ENCODE measurements at regions not wholly inside any gene's neighbourhood (a gene's known extent, or its start where the extent isn't known, plus 50 kb on each side); places are given as distances from the start of the nearest gene placed in this dataset.

DNA sequence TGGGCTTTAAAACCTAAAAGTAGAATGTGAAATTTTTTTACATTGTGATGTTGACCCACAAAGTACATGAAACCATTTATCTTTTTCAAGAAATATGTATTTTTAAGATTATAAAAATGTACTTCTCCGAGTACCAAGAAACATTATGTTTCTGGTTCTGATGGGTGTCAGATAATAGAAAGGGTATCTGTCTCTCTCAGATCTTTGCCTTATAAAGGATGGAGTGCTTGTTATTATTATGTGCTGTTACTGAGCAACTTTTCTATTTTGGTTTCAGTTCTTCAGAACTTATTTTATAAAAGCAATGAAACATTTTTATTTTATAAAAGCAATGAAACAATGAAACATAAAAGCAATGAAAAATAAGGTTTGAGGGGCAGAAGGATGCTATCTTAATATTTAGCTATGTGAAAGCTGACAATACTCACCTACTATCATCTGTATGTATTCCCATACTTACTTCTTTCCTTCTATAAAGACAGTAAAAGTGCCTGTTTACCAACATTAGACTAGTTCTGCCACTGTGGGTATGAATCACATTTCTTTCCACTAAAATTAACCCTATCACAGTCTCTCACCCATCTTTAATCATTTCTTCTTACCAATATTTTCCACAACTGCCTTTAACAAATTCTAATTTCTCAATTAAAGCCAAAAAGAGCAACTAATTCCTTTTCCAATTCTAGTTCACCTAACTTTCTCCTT, 540.7 kb upstream of the KCNMB2 start:
- no peak for TF ChIP-seq EZH2phosphoT487 (IDR thresholded peaks at IDR 0.05; ENCODE audit: borderline replicate concordance, low read length)
- Histone ChIP-seq H3K27ac (ENCODE audit: low read depth, low read length) (no peak overlapping the region), H3K4me1 (ENCODE audit: control insufficient read depth, low read length) (no peaks in the 10 kb centered on the region)

DNA sequence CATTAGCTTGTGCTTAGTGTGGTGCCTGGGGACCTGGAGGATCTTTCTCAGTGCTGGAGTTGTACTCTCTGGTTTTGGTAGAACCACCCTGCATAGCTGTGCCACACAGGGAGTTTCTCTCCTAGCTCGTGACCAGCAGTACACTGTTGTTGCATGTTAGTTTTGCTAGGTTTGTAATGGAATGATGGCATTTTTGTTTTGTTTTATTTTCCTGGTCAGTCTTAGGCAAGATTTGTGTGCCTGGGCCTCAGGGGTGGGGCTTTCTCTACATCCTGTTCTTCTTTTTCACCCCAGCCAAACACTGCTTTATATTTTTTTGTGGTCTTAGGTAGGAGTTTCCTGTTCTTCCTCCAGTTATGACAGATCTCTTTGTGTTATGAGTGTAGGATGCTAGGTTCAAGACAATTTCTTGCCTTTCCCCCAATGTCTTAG, 534.5 kb upstream of the KCNMB2 start:
- Histone ChIP-seq H3K4me1 (ENCODE audit: control insufficient read depth, low read length) (peaks cover 11% of the 10 kb centered on the region), H3K9me3 (ENCODE audit: control insufficient read depth, insufficient read depth, low read length) (no peaks in the 10 kb centered on the region; the same call in 1 of the 2 replicates), H3K27me3 (ENCODE audit: control insufficient read depth, low read length) (no peaks in the 10 kb centered on the region), H3K79me2 (ENCODE audit: control insufficient read depth, low read length) (no peaks in the 10 kb centered on the region), H3K36me3 (ENCODE audit: control insufficient read depth, low read length) (no peaks in the 10 kb centered on the region), H3K4me3 (ENCODE audit: low read length) (no peak overlapping the region), H3K27ac (ENCODE audit: low read depth, low read length) (no peak overlapping the region), H3K4me2 (ENCODE audit: low read length) (no peak overlapping the region), H3F3A (ENCODE audit: control insufficient read depth, insufficient read depth) (no peaks in the 10 kb centered on the region), H3K9me2 (replicated peaks; ENCODE audit: control insufficient read depth, low read length) (no peaks in the 10 kb centered on the region), H4K20me1 (ENCODE audit: control insufficient read depth, insufficient read depth, low read depth, low read length) (no peaks in the 10 kb centered on the region)
- TF ChIP-seq EZH2phosphoT487 (IDR thresholded peaks at IDR 0.05; ENCODE audit: borderline replicate concordance, low read length), result no peak
- TF ChIP-seq, protein P1, sequence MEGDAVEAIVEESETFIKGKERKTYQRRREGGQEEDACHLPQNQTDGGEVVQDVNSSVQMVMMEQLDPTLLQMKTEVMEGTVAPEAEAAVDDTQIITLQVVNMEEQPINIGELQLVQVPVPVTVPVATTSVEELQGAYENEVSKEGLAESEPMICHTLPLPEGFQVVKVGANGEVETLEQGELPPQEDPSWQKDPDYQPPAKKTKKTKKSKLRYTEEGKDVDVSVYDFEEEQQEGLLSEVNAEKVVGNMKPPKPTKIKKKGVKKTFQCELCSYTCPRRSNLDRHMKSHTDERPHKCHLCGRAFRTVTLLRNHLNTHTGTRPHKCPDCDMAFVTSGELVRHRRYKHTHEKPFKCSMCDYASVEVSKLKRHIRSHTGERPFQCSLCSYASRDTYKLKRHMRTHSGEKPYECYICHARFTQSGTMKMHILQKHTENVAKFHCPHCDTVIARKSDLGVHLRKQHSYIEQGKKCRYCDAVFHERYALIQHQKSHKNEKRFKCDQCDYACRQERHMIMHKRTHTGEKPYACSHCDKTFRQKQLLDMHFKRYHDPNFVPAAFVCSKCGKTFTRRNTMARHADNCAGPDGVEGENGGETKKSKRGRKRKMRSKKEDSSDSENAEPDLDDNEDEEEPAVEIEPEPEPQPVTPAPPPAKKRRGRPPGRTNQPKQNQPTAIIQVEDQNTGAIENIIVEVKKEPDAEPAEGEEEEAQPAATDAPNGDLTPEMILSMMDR (IDR thresholded peaks at IDR 0.05; ENCODE audit: low read depth, low read length, poor library complexity, severe bottlenecking), result no peak

More for the DNA sequence above, 540.7 kb upstream of the KCNMB2 start:
- Histone ChIP-seq H4K20me1 (ENCODE audit: control insufficient read depth, insufficient read depth, low read depth, low read length) (no peaks in the 10 kb centered on the region), H3K4me2 (ENCODE audit: low read length) (no peak overlapping the region), H3K4me3 (ENCODE audit: low read length) (no peak overlapping the region), H3K36me3 (ENCODE audit: control insufficient read depth, low read length) (no peaks in the 10 kb centered on the region), H3K9me3 (ENCODE audit: control insufficient read depth, insufficient read depth, low read length) (no peaks in the 10 kb centered on the region), H3K9me2 (replicated peaks; ENCODE audit: control insufficient read depth, low read length) (no peaks in the 10 kb centered on the region), H3K79me2 (ENCODE audit: control insufficient read depth, low read length) (no peaks in the 10 kb centered on the region), H3K27me3 (ENCODE audit: control insufficient read depth, low read length) (no peaks in the 10 kb centered on the region; the same call in 1 of the 2 replicates), H3F3A (ENCODE audit: control insufficient read depth, insufficient read depth) (no peaks in the 10 kb centered on the region)

DNA sequence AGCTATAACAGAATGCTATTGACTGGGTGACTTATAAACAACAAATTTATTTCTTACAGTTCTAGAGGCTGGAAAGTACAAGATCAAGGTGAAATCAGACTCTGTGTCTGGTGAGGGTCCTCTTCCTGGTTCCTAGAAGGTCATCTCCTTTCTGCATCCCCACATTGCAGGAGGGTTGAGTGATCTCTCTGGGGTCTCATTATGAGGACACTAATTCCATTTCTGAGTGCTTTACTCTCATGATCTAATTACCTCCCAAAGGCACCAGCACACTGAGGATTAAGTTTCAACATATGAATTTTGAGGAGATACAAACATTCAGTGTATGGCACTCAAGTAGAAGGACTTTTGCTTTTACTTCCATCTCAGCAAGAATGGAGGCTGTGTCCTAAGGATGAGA, 534.1 kb upstream of the KCNMB2 start:
- Histone ChIP-seq H3K9me2 (replicated peaks; ENCODE audit: control insufficient read depth, low read length) (no peaks in the 10 kb centered on the region), H3F3A (ENCODE audit: control insufficient read depth, insufficient read depth) (no peaks in the 10 kb centered on the region), H4K20me1 (ENCODE audit: control insufficient read depth, insufficient read depth, low read depth, low read length) (no peaks in the 10 kb centered on the region), H3K9me3 (ENCODE audit: control insufficient read depth, insufficient read depth, low read length) (no peaks in the 10 kb centered on the region; the same call in 1 of the 2 replicates), H3K27ac (ENCODE audit: low read depth, low read length) (no peak overlapping the region), H3K27me3 (ENCODE audit: control insufficient read depth, low read length) (no peaks in the 10 kb centered on the region), H3K36me3 (ENCODE audit: control insufficient read depth, low read length) (no peaks in the 10 kb centered on the region), H3K4me1 (ENCODE audit: control insufficient read depth, low read length) (peaks cover 11% of the 10 kb centered on the region), H3K79me2 (ENCODE audit: control insufficient read depth, low read length) (no peaks in the 10 kb centered on the region), H3K4me3 (ENCODE audit: low read length) (no peak overlapping the region), H3K4me2 (ENCODE audit: low read length) (no peak overlapping the region)
- TF ChIP-seq, protein P1 (IDR thresholded peaks at IDR 0.05; ENCODE audit: low read depth, low read length, poor library complexity, severe bottlenecking), result no peak
- no peak for TF ChIP-seq EZH2phosphoT487 (IDR thresholded peaks at IDR 0.05; ENCODE audit: borderline replicate concordance, low read length)

DNA sequence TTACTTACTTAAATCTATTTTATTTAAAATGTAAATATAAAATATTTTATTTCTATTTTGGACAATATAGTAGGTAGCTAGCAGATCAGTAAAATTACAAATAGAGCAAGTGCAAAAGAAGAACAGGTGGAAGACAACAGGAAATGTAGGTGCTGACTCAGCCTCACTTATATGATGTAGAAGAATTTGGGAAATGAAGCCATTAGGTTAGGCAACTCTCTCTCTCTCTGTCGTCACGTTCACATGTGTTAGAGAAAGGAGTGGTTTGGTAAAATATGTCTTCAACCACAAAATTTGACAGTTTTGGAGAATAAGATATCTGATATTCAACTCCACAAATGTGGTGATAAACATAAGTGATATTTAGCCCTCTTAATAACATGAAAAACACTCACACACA, 532.5 kb upstream of the KCNMB2 start:
- Histone ChIP-seq H3K9me2 (replicated peaks; ENCODE audit: control insufficient read depth, low read length) (no peaks in the 10 kb centered on the region), H3K4me3 (ENCODE audit: low read length) (no peak overlapping the region), H3K4me2 (ENCODE audit: low read length) (no peak overlapping the region), H3K36me3 (ENCODE audit: control insufficient read depth, low read length) (no peaks in the 10 kb centered on the region), H3K79me2 (ENCODE audit: control insufficient read depth, low read length) (no peaks in the 10 kb centered on the region), H3K27ac (ENCODE audit: low read depth, low read length) (no peak overlapping the region), H3K27me3 (ENCODE audit: control insufficient read depth, low read length) (no peaks in the 10 kb centered on the region), H3K4me1 (ENCODE audit: control insufficient read depth, low read length) (peaks cover 11% of the 10 kb centered on the region), H3F3A (ENCODE audit: control insufficient read depth, insufficient read depth) (no peaks in the 10 kb centered on the region), H3K9me3 (ENCODE audit: control insufficient read depth, insufficient read depth, low read length) (no peaks in the 10 kb centered on the region; the same call in 1 of the 2 replicates), H4K20me1 (ENCODE audit: control insufficient read depth, insufficient read depth, low read depth, low read length) (no peaks in the 10 kb centered on the region)
- TF ChIP-seq, protein P1 (IDR thresholded peaks at IDR 0.05; ENCODE audit: low read depth, low read length, poor library complexity, severe bottlenecking), result no peak
- TF ChIP-seq EZH2phosphoT487 (IDR thresholded peaks at IDR 0.05; ENCODE audit: borderline replicate concordance, low read length), result no peak
